Stimulated activated naive CD8-positive, alpha-beta T cell treated with anti-CD3 and anti-CD28 coated beads, Interleukin-15, Interleukin-2, amounts not matched to agents 100 ng/mL and 50 ng/mL, for 24 hours (primary cell): ENCODE measurements at regions not wholly inside any gene's neighbourhood (a gene's known extent, or its start where the extent isn't known, plus 50 kb on each side); places are given as distances from the start of the nearest gene placed in this dataset.
A peak's percentile ranks its signal among the peaks of the same experiment; 100 is the strongest.

Source experiments
- H3K27ac Mint-ChIP-seq: one replicate; pipeline ENCODE4 v1.8.0; 2021; ENCODE audit warnings: mild to moderate bottlenecking, mixed read lengths
- H3K27me3 Mint-ChIP-seq: one replicate; pipeline ENCODE4 v1.8.0; 2021; ENCODE audit warnings: mixed read lengths
- H3K36me3 Mint-ChIP-seq: one replicate; pipeline ENCODE4 v1.8.0; 2021; ENCODE audit warnings: low read depth, mixed read lengths
- H3K4me1 Mint-ChIP-seq: one replicate; pipeline ENCODE4 v1.8.0; 2021; ENCODE audit warnings: low read depth, mixed read lengths
- H3K4me3 Mint-ChIP-seq: one replicate; pipeline ENCODE4 v1.8.0; 2021; ENCODE audit warnings: mild to moderate bottlenecking, mixed read lengths
- H3K9me3 Mint-ChIP-seq: one replicate; pipeline ENCODE4 v1.8.0; 2021; ENCODE audit warnings: mixed read lengths

GRCh38 chr15:31476236-31476810 is 149.7 kb downstream of the KLF13 start:
- Mint-ChIP-seq H3K27ac (no peak overlapping the region), H3K9me3 (peaks cover 4% of the 10 kb centered on the region), H3K36me3 (peaks cover 26% of the 10 kb centered on the region), H3K27me3 (no peaks in the 10 kb centered on the region), H3K4me1 (peaks cover 54% of the 10 kb centered on the region), H3K4me3 (no peak overlapping the region)

GRCh38 chr15:31476866-31477265 is 150.2 kb downstream of the KLF13 start:
- Mint-ChIP-seq H3K27ac (no peak overlapping the region), H3K4me3 (no peak overlapping the region), H3K4me1 (peaks cover 56% of the 10 kb centered on the region), H3K9me3 (peaks cover 4% of the 10 kb centered on the region), H3K27me3 (no peaks in the 10 kb centered on the region), H3K36me3 (peaks cover 26% of the 10 kb centered on the region)

- Mint-ChIP-seq H3K4me3 (no peak overlapping the region), H3K27ac (no peak overlapping the region), H3K4me1 (peaks cover 54% of the 10 kb centered on the region), H3K9me3 (peaks cover 4% of the 10 kb centered on the region), H3K36me3 (peaks cover 26% of the 10 kb centered on the region), H3K27me3 (no peaks in the 10 kb centered on the region)
Observed at GRCh38 chr15:31477301-31477700, 150.7 kb downstream of the KLF13 start.

- H3K4me1 Mint-ChIP-seq: peaks cover 54% of the 10 kb centered on the region
- H3K27ac Mint-ChIP-seq: no peak overlapping the region
- H3K36me3 Mint-ChIP-seq: peaks cover 31% of the 10 kb centered on the region
Observed at GRCh38 chr15:31477851-31478701, 151.4 kb downstream of the KLF13 start.

GRCh38 chr15:31478702-31479221 is 152.1 kb downstream of the KLF13 start:
- Mint-ChIP-seq H3K27ac (no peak overlapping the region), H3K36me3 (peaks cover 31% of the 10 kb centered on the region), H3K4me1 (peaks cover 48% of the 10 kb centered on the region), H3K4me3 (no peak overlapping the region), H3K9me3 (peaks cover 4% of the 10 kb centered on the region), H3K27me3 (no peaks in the 10 kb centered on the region)

More at GRCh38 chr15:31477851-31478701, 151.4 kb downstream of the KLF13 start:
- no peak overlapping the region for H3K4me3 Mint-ChIP-seq
- H3K9me3 Mint-ChIP-seq: peaks cover 4% of the 10 kb centered on the region
- H3K27me3 Mint-ChIP-seq: no peaks in the 10 kb centered on the region

- H3K27me3 Mint-ChIP-seq: peaks cover 9% of the 10 kb centered on the region
- peaks cover 43% of the 10 kb centered on the region for H3K4me1 Mint-ChIP-seq
- H3K9me3 Mint-ChIP-seq: peaks cover 4% of the 10 kb centered on the region
- no peak overlapping the region for H3K27ac Mint-ChIP-seq
- H3K4me3 Mint-ChIP-seq: no peak overlapping the region
- peaks cover 18% of the 10 kb centered on the region for H3K36me3 Mint-ChIP-seq
Observed at GRCh38 chr15:31480356-31481025, 153.9 kb downstream of the KLF13 start.

- Mint-ChIP-seq H3K4me1 (peaks cover 41% of the 10 kb centered on the region), H3K4me3 (peak overlapping the region; percentile 39), H3K27ac (peak overlapping the region; percentile 26), H3K27me3 (peaks cover 9% of the 10 kb centered on the region), H3K36me3 (peaks cover 14% of the 10 kb centered on the region), H3K9me3 (peaks cover 4% of the 10 kb centered on the region)
Observed at GRCh38 chr15:31481142-31481541, 154.5 kb downstream of the KLF13 start.

GRCh38 chr15:31482122-31482922 is 155.7 kb downstream of the KLF13 start:
- Mint-ChIP-seq H3K27ac (peak overlapping the region; percentile 93), H3K9me3 (peaks cover 4% of the 10 kb centered on the region), H3K4me3 (peak overlapping the region; percentile 90), H3K27me3 (peaks cover 9% of the 10 kb centered on the region), H3K4me1 (peaks cover 49% of the 10 kb centered on the region), H3K36me3 (peaks cover 14% of the 10 kb centered on the region)

- Mint-ChIP-seq H3K36me3 (peaks cover 14% of the 10 kb centered on the region), H3K27me3 (peaks cover 9% of the 10 kb centered on the region), H3K27ac (peak overlapping the region; percentile 93), H3K9me3 (no peaks in the 10 kb centered on the region), H3K4me1 (peaks cover 59% of the 10 kb centered on the region), H3K4me3 (peak overlapping the region; percentile 90)
Observed at GRCh38 chr15:31483053-31483985, 156.7 kb downstream of the KLF13 start.

- no peaks in the 10 kb centered on the region for H3K9me3 Mint-ChIP-seq
- H3K36me3 Mint-ChIP-seq: peaks cover 14% of the 10 kb centered on the region
- H3K4me3 Mint-ChIP-seq: peak overlapping the region; percentile 80
- H3K27ac Mint-ChIP-seq: peak overlapping the region; percentile 90
- peaks cover 66% of the 10 kb centered on the region for H3K4me1 Mint-ChIP-seq
- H3K27me3 Mint-ChIP-seq: peaks cover 9% of the 10 kb centered on the region
Observed at GRCh38 chr15:31483986-31484951, 157.6 kb downstream of the KLF13 start.

GRCh38 chr15:31484986-31485385 is 158.4 kb downstream of the KLF13 start:
- H3K4me1 Mint-ChIP-seq: peaks cover 72% of the 10 kb centered on the region
- peaks cover 14% of the 10 kb centered on the region for H3K36me3 Mint-ChIP-seq
- H3K4me3 Mint-ChIP-seq: peak overlapping the region; percentile 80
- H3K27ac Mint-ChIP-seq: peak overlapping the region; percentile 90
- peaks cover 9% of the 10 kb centered on the region for H3K27me3 Mint-ChIP-seq
- H3K9me3 Mint-ChIP-seq: no peaks in the 10 kb centered on the region

- peaks cover 69% of the 10 kb centered on the region for H3K4me1 Mint-ChIP-seq
- no peak overlapping the region for H3K27ac Mint-ChIP-seq
- H3K27me3 Mint-ChIP-seq: peaks cover 9% of the 10 kb centered on the region
- H3K4me3 Mint-ChIP-seq: no peak overlapping the region
- no peaks in the 10 kb centered on the region for H3K9me3 Mint-ChIP-seq
- H3K36me3 Mint-ChIP-seq: peaks cover 11% of the 10 kb centered on the region
Observed at GRCh38 chr15:31485431-31485830, 158.8 kb downstream of the KLF13 start.
